CD4-positive, CD25-positive, alpha-beta regulatory T cell (primary cell): ENCODE measurements at regions not wholly inside any gene's neighbourhood (a gene's known extent, or its start where the extent isn't known, plus 50 kb on each side); places are given as distances from the start of the nearest gene placed in this dataset.

Source experiments
- ATAC-seq, 2 donors: fragments of 150-1000 bp; cut with Tn5 transposase; one replicate each; pipeline ENCODE4 v1.10.0; 2021; ENCODE audit warnings: low read depth in 2 of 2, moderate number of reproducible peaks in 2 of 2, moderate library complexity in 1 of 2
- DNase-seq, 3 donors: peaks; one replicate each; pipeline versions ENCODE4 v3.0.0 to v3.0.0-alpha.2; 2012 to 2022; ENCODE audit warnings: mixed read lengths in 1 of 3
- H3K27ac ChIP-seq: one replicate; pipeline ENCODE4 v1.7.0; 2013; ENCODE audit warnings: mild to moderate bottlenecking, low read length; ENCODE audit not compliant: insufficient read depth, poor library complexity, severe bottlenecking
- H3K27me3 ChIP-seq: one replicate; pipeline ENCODE4 v1.7.0; 2013; ENCODE audit warnings: low read length; ENCODE audit not compliant: control insufficient read depth, insufficient read depth
- H3K36me3 ChIP-seq: one replicate; pipeline ENCODE4 v1.7.0; 2013; ENCODE audit warnings: mild to moderate bottlenecking, low read length, moderate library complexity; ENCODE audit not compliant: control insufficient read depth, insufficient read depth
- H3K4me1 ChIP-seq: 2 replicates; pipeline ENCODE4 v1.7.0; 2013; ENCODE audit warnings: mild to moderate bottlenecking, low read length; ENCODE audit not compliant: insufficient read depth, control insufficient read depth, poor library complexity, severe bottlenecking
- H3K4me3 ChIP-seq: one replicate; pipeline ENCODE4 v1.7.0; 2013; ENCODE audit warnings: low read depth, mild to moderate bottlenecking, low read length, moderate library complexity
- H3K9me3 ChIP-seq, 2 experiments: 1 replicate in 1 of 2; 2 replicates in 1 of 2; pipeline ENCODE4 v1.7.0; 2013; ENCODE audit warnings: low read length in 2 of 2, mild to moderate bottlenecking in 1 of 2, moderate library complexity in 1 of 2; ENCODE audit not compliant: control insufficient read depth in 2 of 2
- H3K27ac Mint-ChIP-seq, 3 donors: one replicate each; pipeline ENCODE4 v1.8.0; 2020 to 2022; ENCODE audit warnings: mild to moderate bottlenecking in 3 of 3, mixed read lengths in 3 of 3, moderate library complexity in 2 of 3
- H3K27me3 Mint-ChIP-seq: one replicate; pipeline ENCODE4 v1.8.0; 2022; ENCODE audit warnings: mild to moderate bottlenecking, mixed read lengths
- H3K36me3 Mint-ChIP-seq: one replicate; pipeline ENCODE4 v1.8.0; 2020; ENCODE audit warnings: mixed read lengths
- H3K4me1 Mint-ChIP-seq, 4 donors: one replicate each; pipeline ENCODE4 v1.8.0; 2020 to 2022; ENCODE audit warnings: mixed read lengths in 4 of 4, mild to moderate bottlenecking in 1 of 4
- H3K4me3 Mint-ChIP-seq, 4 donors: one replicate each; pipeline ENCODE4 v1.8.0; 2020 to 2022; ENCODE audit warnings: mild to moderate bottlenecking in 4 of 4, mixed read lengths in 4 of 4, moderate library complexity in 3 of 4
- H3K9me3 Mint-ChIP-seq, 7 donors: one replicate each; pipeline ENCODE4 v1.8.0; 2020 to 2022; ENCODE audit warnings: mixed read lengths in 7 of 7, mild to moderate bottlenecking in 3 of 7, moderate library complexity in 2 of 7

- Mint-ChIP-seq H3K4me3 (no peak overlapping the region), H3K27me3 (no peaks in the 10 kb centered on the region), H3K9me3 (peaks cover 2 to 16% (median 14%) of the 10 kb centered on the region in 7 donors), H3K36me3 (no peaks in the 10 kb centered on the region), H3K27ac (no peak overlapping the region), H3K4me1 (no peaks in the 10 kb centered on the region)
- H3K4me3 ChIP-seq, result no peak overlapping the region
- H3K4me1 ChIP-seq, result no peaks in the 10 kb centered on the region
- ATAC-seq (no peak), DNase-seq (no peak)
- no peaks in the 10 kb centered on the region for H3K9me3 ChIP-seq
- no peaks in the 10 kb centered on the region for H3K36me3 ChIP-seq
- H3K27me3 ChIP-seq, result no peaks in the 10 kb centered on the region
- no peak overlapping the region for H3K27ac ChIP-seq
Observed at GRCh38 chr3:117226932-117227331, 517.4 kb downstream of the TUSC7 start.

GRCh38 chr3:117228466-117228865, 518.9 kb downstream of the TUSC7 start:
- no peaks in the 10 kb centered on the region for H3K36me3 Mint-ChIP-seq
- DNase-seq (no peak), ATAC-seq (no peak)
- no peaks in the 10 kb centered on the region for H3K27me3 ChIP-seq
- H3K27ac Mint-ChIP-seq, result no peak overlapping the region
- no peaks in the 10 kb centered on the region for H3K27me3 Mint-ChIP-seq
- H3K4me3 Mint-ChIP-seq, result no peak overlapping the region
- H3K4me1 ChIP-seq, result no peaks in the 10 kb centered on the region
- H3K27ac ChIP-seq, result no peak overlapping the region
- no peaks in the 10 kb centered on the region for H3K9me3 ChIP-seq
- no peaks in the 10 kb centered on the region for H3K4me1 Mint-ChIP-seq
- H3K9me3 Mint-ChIP-seq, result peaks cover 2 to 16% (median 13%) of the 10 kb centered on the region in 7 donors
- no peaks in the 10 kb centered on the region for H3K36me3 ChIP-seq
- H3K4me3 ChIP-seq, result no peak overlapping the region

GRCh38 chr3:117230924-117231323, 521.3 kb downstream of the TUSC7 start:
- Mint-ChIP-seq H3K27ac (no peak overlapping the region), H3K27me3 (no peaks in the 10 kb centered on the region), H3K36me3 (no peaks in the 10 kb centered on the region), H3K4me1 (no peaks in the 10 kb centered on the region), H3K4me3 (no peak overlapping the region), H3K9me3 (peaks cover 0 to 15% (median 9%) of the 10 kb centered on the region in 7 donors)
- H3K4me1 ChIP-seq, result no peaks in the 10 kb centered on the region
- no peak overlapping the region for H3K27ac ChIP-seq
- H3K36me3 ChIP-seq, result no peaks in the 10 kb centered on the region
- no peaks in the 10 kb centered on the region for H3K27me3 ChIP-seq
- H3K4me3 ChIP-seq, result no peak overlapping the region
- H3K9me3 ChIP-seq, result no peaks in the 10 kb centered on the region
- ATAC-seq (no peak), DNase-seq (no peak)

GRCh38 chr3:117234331-117234730, 524.8 kb downstream of the TUSC7 start:
- H3K9me3 Mint-ChIP-seq, result peaks cover 0 to 15% (median 5%) of the 10 kb centered on the region in 7 donors
- H3K4me1 ChIP-seq, result no peaks in the 10 kb centered on the region
- ATAC-seq, result no peak
- H3K4me3 Mint-ChIP-seq, result no peak overlapping the region
- H3K27ac Mint-ChIP-seq, result no peak overlapping the region
- no peaks in the 10 kb centered on the region for H3K27me3 Mint-ChIP-seq
- no peak for DNase-seq
- H3K36me3 Mint-ChIP-seq, result no peaks in the 10 kb centered on the region
- no peak overlapping the region for H3K27ac ChIP-seq
- no peaks in the 10 kb centered on the region for H3K36me3 ChIP-seq
- no peaks in the 10 kb centered on the region for H3K4me1 Mint-ChIP-seq
- H3K4me3 ChIP-seq, result no peak overlapping the region
- no peaks in the 10 kb centered on the region for H3K9me3 ChIP-seq
- H3K27me3 ChIP-seq, result no peaks in the 10 kb centered on the region

GRCh38 chr3:117235304-117235703, 525.7 kb downstream of the TUSC7 start:
- no peak overlapping the region for H3K27ac ChIP-seq
- no peak for DNase-seq
- H3K9me3 ChIP-seq, result no peaks in the 10 kb centered on the region
- no peaks in the 10 kb centered on the region for H3K27me3 Mint-ChIP-seq
- no peaks in the 10 kb centered on the region for H3K4me1 ChIP-seq
- no peaks in the 10 kb centered on the region for H3K36me3 Mint-ChIP-seq
- H3K27me3 ChIP-seq, result no peaks in the 10 kb centered on the region
- peaks cover 0 to 12% (median 5%) of the 10 kb centered on the region in 7 donors for H3K9me3 Mint-ChIP-seq
- no peak overlapping the region for H3K27ac Mint-ChIP-seq
- H3K4me3 Mint-ChIP-seq, result no peak overlapping the region
- H3K4me3 ChIP-seq, result no peak overlapping the region
- no peaks in the 10 kb centered on the region for H3K36me3 ChIP-seq
- ATAC-seq, result no peak
- no peaks in the 10 kb centered on the region for H3K4me1 Mint-ChIP-seq

- H3K4me3 Mint-ChIP-seq, result no peak overlapping the region
- no peaks in the 10 kb centered on the region for H3K9me3 ChIP-seq
- no peak overlapping the region for H3K27ac Mint-ChIP-seq
- no peaks in the 10 kb centered on the region for H3K36me3 ChIP-seq
- no peaks in the 10 kb centered on the region for H3K27me3 Mint-ChIP-seq
- H3K27me3 ChIP-seq, result no peaks in the 10 kb centered on the region
- no peak for DNase-seq
- H3K9me3 Mint-ChIP-seq, result peaks cover 0 to 12% (median 7%) of the 10 kb centered on the region in 7 donors
- H3K4me1 ChIP-seq, result no peaks in the 10 kb centered on the region
- H3K27ac ChIP-seq, result no peak overlapping the region
- no peaks in the 10 kb centered on the region for H3K36me3 Mint-ChIP-seq
- H3K4me3 ChIP-seq, result no peak overlapping the region
- no peaks in the 10 kb centered on the region for H3K4me1 Mint-ChIP-seq
- no peak for ATAC-seq
Observed at GRCh38 chr3:117238806-117239205, 529.2 kb downstream of the TUSC7 start.

GRCh38 chr3:117243657-117244056, 534.1 kb downstream of the TUSC7 start:
- Mint-ChIP-seq H3K36me3 (no peaks in the 10 kb centered on the region), H3K27ac (no peak overlapping the region), H3K4me1 (no peaks in the 10 kb centered on the region), H3K27me3 (no peaks in the 10 kb centered on the region), H3K9me3 (peaks cover 0 to 10% (median 6%) of the 10 kb centered on the region in 7 donors), H3K4me3 (no peak overlapping the region)
- ATAC-seq (no peak), DNase-seq (no peak)
- H3K9me3 ChIP-seq, result peaks cover 0 to 6% of the 10 kb centered on the region in 2 experiments
- H3K4me1 ChIP-seq, result no peaks in the 10 kb centered on the region
- H3K4me3 ChIP-seq, result no peak overlapping the region
- H3K27me3 ChIP-seq, result no peaks in the 10 kb centered on the region
- no peak overlapping the region for H3K27ac ChIP-seq
- no peaks in the 10 kb centered on the region for H3K36me3 ChIP-seq

- ATAC-seq (no peak), DNase-seq (no peak)
- Histone ChIP-seq H3K4me3 (no peak overlapping the region), H3K27me3 (no peaks in the 10 kb centered on the region), H3K4me1 (no peaks in the 10 kb centered on the region), H3K36me3 (no peaks in the 10 kb centered on the region), H3K9me3 (peaks cover 0 to 9% of the 10 kb centered on the region in 2 experiments), H3K27ac (no peak overlapping the region)
- Mint-ChIP-seq H3K4me1 (no peaks in the 10 kb centered on the region), H3K27ac (no peak overlapping the region), H3K27me3 (no peaks in the 10 kb centered on the region), H3K4me3 (no peak overlapping the region), H3K9me3 (peaks cover 2 to 13% (median 6%) of the 10 kb centered on the region in 7 donors), H3K36me3 (no peaks in the 10 kb centered on the region)
Observed at GRCh38 chr3:117246771-117247555, 537.4 kb downstream of the TUSC7 start.
